PC-3 (cell line): ENCODE measurements at regions not wholly inside any gene's neighbourhood (a gene's known extent, or its start where the extent isn't known, plus 50 kb on each side); places are given as distances from the start of the nearest gene placed in this dataset.

Experiments used
- ATAC-seq: fragments of 200-7000 bp; cut with Tn5 transposase; 2 replicates; pipeline ENCODE4 v1.9.1; 2020; ENCODE audit warnings: mild to moderate bottlenecking, moderate library complexity
- BruUV-seq: library from RNA; stranded (reverse); fragments of 400-500 nt; replicated peaks from 2 replicates; lab custom pipeline; 2021; lab: Mats Ljungman, UMichigan
- CTCF ChIA-PET: fragments of 300-600 bp; sonication (Branson Sonifier 250); formaldehyde crosslinking; loops from one replicate; lab custom pipeline; 2022; ENCODE audit warnings: antibody characterized with exemption; lab: Charles Lee
- POLR2A ChIA-PET: fragments of 300-600 bp; sonication (Branson Sonifier 250); formaldehyde crosslinking; loops from one replicate; lab custom pipeline; 2022; ENCODE audit warnings: antibody characterized with exemption; ENCODE audit not compliant: unreplicated experiment; lab: Charles Lee
- DNase-seq: peaks from one replicate; pipeline ENCODE4 v3.0.0-alpha.2; 2015
- H2AFZ ChIP-seq: fragments of 300-600 bp; sonication (generic); 2 replicates; pipeline ENCODE4 v1.6.0; 2016; ENCODE audit warnings: antibody characterized with exemption, low read length
- H3F3A ChIP-seq: fragments of 300-600 bp; sonication (generic); one replicate; pipeline ENCODE4 v1.6.0; 2017; ENCODE audit warnings: antibody characterized with exemption, low read length, control low read depth, mild to moderate bottlenecking; ENCODE audit not compliant: unreplicated experiment
- H3K27ac ChIP-seq: fragments of 300-600 bp; sonication (generic); 2 replicates; pipeline ENCODE4 v1.5.1; 2016; ENCODE audit warnings: mild to moderate bottlenecking, low read length
- H3K27me3 ChIP-seq: fragments of 300-600 bp; sonication (generic); 2 replicates; pipeline ENCODE4 v1.6.1; 2016; ENCODE audit warnings: low read length, mixed read lengths
- H3K36me3 ChIP-seq: fragments of 300-600 bp; sonication (generic); 2 replicates; pipeline ENCODE4 v1.6.1; 2016; ENCODE audit warnings: low read depth, mixed run types, low read length, mixed read lengths
- H3K4me1 ChIP-seq: fragments of 300-600 bp; sonication (generic); 2 replicates; pipeline ENCODE4 v1.5.1; 2016; ENCODE audit warnings: low read length; ENCODE audit not compliant: insufficient read depth
- H3K4me2 ChIP-seq: fragments of 300-600 bp; sonication (generic); 2 replicates; pipeline ENCODE4 v1.6.0; 2016; ENCODE audit warnings: low read length
- H3K4me3 ChIP-seq: fragments of 300-600 bp; sonication (generic); 2 replicates; pipeline ENCODE4 v1.5.1; 2016; ENCODE audit warnings: mild to moderate bottlenecking, low read length, mixed read lengths
- H3K79me2 ChIP-seq: fragments of 300-600 bp; sonication (generic); 2 replicates; pipeline ENCODE4 v1.6.1; 2017; ENCODE audit warnings: low read length, mixed read lengths
- H3K9ac ChIP-seq: fragments of 300-600 bp; sonication (generic); 2 replicates; pipeline ENCODE4 v1.6.0; 2016; ENCODE audit warnings: mild to moderate bottlenecking, low read length
- H3K9me2 ChIP-seq: fragments of 300-600 bp; sonication (generic); replicated peaks from 2 replicates; pipeline ENCODE4 v1.6.1; 2016; ENCODE audit warnings: mixed run types, low read length, mixed read lengths
- H3K9me3 ChIP-seq: fragments of 300-600 bp; sonication (generic); 2 replicates; pipeline ENCODE4 v1.6.1; 2016; ENCODE audit warnings: low read length, mixed read lengths
- H4K20me1 ChIP-seq: fragments of 300-600 bp; sonication (generic); 2 replicates; pipeline ENCODE4 v1.6.1; 2016; ENCODE audit warnings: low read length, mixed read lengths
- EZH2 ChIP-seq: fragments of 300-600 bp; sonication (generic); IDR thresholded peaks from one replicate; pipeline ENCODE4 v1.6.1; 2017; ENCODE audit warnings: antibody characterized with exemption, mild to moderate bottlenecking, low read length; ENCODE audit not compliant: unreplicated experiment
- EZH2phosphoT487 ChIP-seq: fragments of 300-600 bp; sonication (generic); IDR thresholded peaks from 2 replicates; pipeline ENCODE4 v1.6.1; 2018; ENCODE audit warnings: mild to moderate bottlenecking, antibody characterized with exemption, low read length, borderline replicate concordance
- intact Hi-C: fragments of 100-400 bp; cut with micrococcal nuclease; formaldehyde crosslinking; loops from 2 replicates; pipeline ENCODE4 v1.9.0; 2023
- TF ChIP-seq, protein P1 (sequence below): fragments of 300-600 bp; sonication (generic); conservative IDR thresholded peaks from 2 replicates; pipeline ENCODE4 v1.5.1; 2017; ENCODE audit warnings: antibody characterized with exemption, low read depth, mild to moderate bottlenecking, low read length

DNA sequence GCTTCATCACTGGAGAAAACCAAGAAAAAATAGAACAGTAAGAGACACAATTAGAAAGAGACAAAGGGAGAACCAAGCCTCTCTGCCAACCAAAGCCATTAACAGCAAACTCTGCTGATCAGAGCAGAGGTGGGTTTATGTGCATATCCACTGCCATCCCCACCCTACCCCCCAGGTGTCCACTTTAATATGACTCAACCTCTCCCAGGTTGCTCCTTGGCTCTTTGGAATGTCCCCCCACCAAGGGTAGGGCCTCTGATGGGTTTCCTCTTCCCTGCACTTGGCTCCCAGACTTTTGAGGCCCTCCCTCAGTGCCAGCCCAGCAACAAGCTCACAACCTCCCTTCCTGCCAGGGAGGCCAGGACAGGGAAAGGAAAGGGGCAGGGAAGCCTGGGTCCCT is 104.8 kb downstream of the DMRTA2 start:
- intact Hi-C loops, result no loop called here
- no peaks in the 10 kb centered on the region for H3K9me2 ChIP-seq
- no peaks in the 10 kb centered on the region for H3K4me1 ChIP-seq
- H3K4me3 ChIP-seq, result no peak overlapping the region
- H3K79me2 ChIP-seq, result no peaks in the 10 kb centered on the region
- H3K27me3 ChIP-seq, result no peaks in the 10 kb centered on the region
- ChIA-PET CTCF (no interaction called here), POLR2A (no interaction called here)
- TF ChIP-seq, protein P1, sequence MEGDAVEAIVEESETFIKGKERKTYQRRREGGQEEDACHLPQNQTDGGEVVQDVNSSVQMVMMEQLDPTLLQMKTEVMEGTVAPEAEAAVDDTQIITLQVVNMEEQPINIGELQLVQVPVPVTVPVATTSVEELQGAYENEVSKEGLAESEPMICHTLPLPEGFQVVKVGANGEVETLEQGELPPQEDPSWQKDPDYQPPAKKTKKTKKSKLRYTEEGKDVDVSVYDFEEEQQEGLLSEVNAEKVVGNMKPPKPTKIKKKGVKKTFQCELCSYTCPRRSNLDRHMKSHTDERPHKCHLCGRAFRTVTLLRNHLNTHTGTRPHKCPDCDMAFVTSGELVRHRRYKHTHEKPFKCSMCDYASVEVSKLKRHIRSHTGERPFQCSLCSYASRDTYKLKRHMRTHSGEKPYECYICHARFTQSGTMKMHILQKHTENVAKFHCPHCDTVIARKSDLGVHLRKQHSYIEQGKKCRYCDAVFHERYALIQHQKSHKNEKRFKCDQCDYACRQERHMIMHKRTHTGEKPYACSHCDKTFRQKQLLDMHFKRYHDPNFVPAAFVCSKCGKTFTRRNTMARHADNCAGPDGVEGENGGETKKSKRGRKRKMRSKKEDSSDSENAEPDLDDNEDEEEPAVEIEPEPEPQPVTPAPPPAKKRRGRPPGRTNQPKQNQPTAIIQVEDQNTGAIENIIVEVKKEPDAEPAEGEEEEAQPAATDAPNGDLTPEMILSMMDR, result no peak
- TF ChIP-seq EZH2phosphoT487, result no peak
- no peak for TF ChIP-seq EZH2
- H3K36me3 ChIP-seq, result no peaks in the 10 kb centered on the region
- H4K20me1 ChIP-seq, result no peaks in the 10 kb centered on the region
- H3F3A ChIP-seq, result no peaks in the 10 kb centered on the region
- no peak overlapping the region for H2AFZ ChIP-seq
- H3K27ac ChIP-seq, result no peak overlapping the region
- no peak overlapping the region for H3K9ac ChIP-seq
- H3K9me3 ChIP-seq, result no peaks in the 10 kb centered on the region
- BruUV-seq, result no TSS peak
- no peak for DNase-seq
- H3K4me2 ChIP-seq, result no peak overlapping the region
- no peak for ATAC-seq

DNA sequence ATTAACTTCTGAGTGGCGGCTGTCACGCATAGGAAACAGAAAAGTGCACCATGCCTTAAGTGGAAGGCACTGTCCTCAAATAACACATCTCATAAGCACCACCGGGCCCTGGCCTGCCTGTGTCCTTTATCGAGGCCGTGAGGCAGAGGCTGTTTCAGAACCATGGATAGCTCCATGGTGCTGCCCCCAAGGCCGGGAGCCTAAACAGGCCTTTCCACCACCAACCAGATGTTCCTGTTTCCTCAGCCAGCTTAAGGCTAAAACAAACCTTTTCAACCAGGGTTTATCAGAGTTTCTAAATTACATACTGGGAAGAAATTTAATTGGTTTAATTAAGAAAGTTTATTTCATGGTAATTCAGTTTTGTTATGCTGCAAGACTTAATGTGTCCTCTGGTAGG is 114.4 kb downstream of the DMRTA2 start:
- intact Hi-C loops, result no loop called here
- Histone ChIP-seq H3K79me2 (no peaks in the 10 kb centered on the region), H3F3A (no peaks in the 10 kb centered on the region), H3K4me3 (no peak overlapping the region), H3K27ac (no peak overlapping the region), H3K4me1 (no peaks in the 10 kb centered on the region), H3K9me3 (no peaks in the 10 kb centered on the region), H3K27me3 (no peaks in the 10 kb centered on the region), H3K4me2 (no peak overlapping the region), H3K36me3 (no peaks in the 10 kb centered on the region), H2AFZ (no peak overlapping the region), H3K9ac (no peak overlapping the region), H3K9me2 (no peaks in the 10 kb centered on the region), H4K20me1 (no peaks in the 10 kb centered on the region)
- TF ChIP-seq EZH2 (no peak), EZH2phosphoT487 (no peak)
- TF ChIP-seq, protein P1, result no peak
- ChIA-PET POLR2A (no interaction called here), CTCF (no interaction called here)
- DNase-seq, result peak; percentile 27
- no TSS peak for BruUV-seq
- ATAC-seq, result no peak

DNA sequence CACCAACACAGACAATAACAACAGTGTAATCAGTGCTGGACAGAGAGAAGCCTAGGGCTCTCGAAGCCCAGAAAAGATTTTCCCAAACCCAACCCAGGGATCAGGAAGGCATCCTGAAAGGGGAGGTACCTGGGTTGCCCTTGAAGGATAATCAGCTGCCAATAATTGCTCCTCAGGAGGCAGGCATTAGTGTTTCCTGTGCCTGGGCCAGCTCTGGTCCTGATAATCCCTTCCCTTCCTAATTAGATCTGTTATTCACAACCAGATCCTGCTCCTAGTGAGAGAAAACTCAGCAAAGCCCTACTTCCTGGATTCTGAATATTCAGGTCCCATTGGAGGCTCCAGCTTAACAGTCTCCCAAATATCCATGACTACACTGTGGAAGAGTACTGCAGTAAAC is 117.4 kb downstream of the DMRTA2 start:
- no peaks in the 10 kb centered on the region for H3K79me2 ChIP-seq
- no peak for ATAC-seq
- no peaks in the 10 kb centered on the region for H3K27me3 ChIP-seq
- H3K9ac ChIP-seq, result no peak overlapping the region
- no peaks in the 10 kb centered on the region for H3K36me3 ChIP-seq
- no peaks in the 10 kb centered on the region for H3F3A ChIP-seq
- ChIA-PET POLR2A (no interaction called here), CTCF (no interaction called here)
- H3K9me2 ChIP-seq, result no peaks in the 10 kb centered on the region
- no peak overlapping the region for H3K27ac ChIP-seq
- BruUV-seq, result no TSS peak
- no peaks in the 10 kb centered on the region for H3K9me3 ChIP-seq
- no peak overlapping the region for H3K4me3 ChIP-seq
- intact Hi-C loops, result no loop called here
- no peak for TF ChIP-seq EZH2
- TF ChIP-seq EZH2phosphoT487, result no peak
- TF ChIP-seq, protein P1, result no peak
- no peaks in the 10 kb centered on the region for H4K20me1 ChIP-seq
- H2AFZ ChIP-seq, result no peak overlapping the region
- H3K4me2 ChIP-seq, result no peak overlapping the region
- no peak for DNase-seq
- H3K4me1 ChIP-seq, result no peaks in the 10 kb centered on the region
